Activated T-cell treated with anti-CD3 and anti-CD28 coated beads, Interleukin-2, amount 50 U/mL, for 24 hours (primary cell): ENCODE measurements at regions not wholly inside any gene's neighbourhood (a gene's known extent, or its start where the extent isn't known, plus 50 kb on each side); places are given as distances from the start of the nearest gene placed in this dataset.

Experiments used
- DNase-seq: peaks from one replicate; pipeline ENCODE4 v3.0.0-alpha.2; 2020
- H3K27ac Mint-ChIP-seq: 2 replicates; pipeline ENCODE4 v1.8.0; 2020; ENCODE audit warnings: mild to moderate bottlenecking, mixed read lengths
- H3K27me3 Mint-ChIP-seq: 2 replicates; pipeline ENCODE4 v1.8.0; 2020; ENCODE audit warnings: mixed read lengths
- H3K36me3 Mint-ChIP-seq: 2 replicates; pipeline ENCODE4 v1.8.0; 2020; ENCODE audit warnings: low read depth, mixed read lengths
- H3K4me1 Mint-ChIP-seq: 2 replicates; pipeline ENCODE4 v1.8.0; 2020; ENCODE audit warnings: low read depth, mixed read lengths
- H3K4me3 Mint-ChIP-seq: 2 replicates; pipeline ENCODE4 v1.8.0; 2020; ENCODE audit warnings: mild to moderate bottlenecking, moderate library complexity, mixed read lengths
- H3K9me3 Mint-ChIP-seq: 2 replicates; pipeline ENCODE4 v1.8.0; 2020; ENCODE audit warnings: mixed read lengths

DNA sequence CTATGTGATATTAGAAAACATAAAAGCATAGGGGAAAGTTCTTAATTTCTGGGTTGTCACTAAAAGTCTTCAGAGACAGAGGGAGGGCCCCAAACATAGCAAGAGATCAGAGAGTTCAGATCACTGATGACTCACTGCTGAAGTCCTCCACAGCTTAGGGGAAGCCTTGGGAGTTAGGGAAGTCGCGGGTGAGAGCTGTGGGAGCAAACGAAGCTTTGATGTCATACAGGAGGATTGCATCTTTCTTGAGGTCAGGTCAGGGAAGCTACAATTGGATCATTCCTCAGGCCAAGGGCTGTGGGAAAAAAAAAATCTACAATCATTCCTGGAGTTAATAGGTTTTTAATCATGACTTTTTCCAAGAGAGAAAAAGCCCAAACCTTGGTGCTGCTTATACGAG, 96.2 kb downstream of the COPS8 start:
- DNase-seq, result no peak
- Mint-ChIP-seq H3K36me3 (no peaks in the 10 kb centered on the region), H3K27me3 (peaks cover 40% of the 10 kb centered on the region), H3K27ac (no peak overlapping the region), H3K4me3 (no peak overlapping the region), H3K4me1 (peaks cover 3% of the 10 kb centered on the region), H3K9me3 (no peaks in the 10 kb centered on the region)

DNA sequence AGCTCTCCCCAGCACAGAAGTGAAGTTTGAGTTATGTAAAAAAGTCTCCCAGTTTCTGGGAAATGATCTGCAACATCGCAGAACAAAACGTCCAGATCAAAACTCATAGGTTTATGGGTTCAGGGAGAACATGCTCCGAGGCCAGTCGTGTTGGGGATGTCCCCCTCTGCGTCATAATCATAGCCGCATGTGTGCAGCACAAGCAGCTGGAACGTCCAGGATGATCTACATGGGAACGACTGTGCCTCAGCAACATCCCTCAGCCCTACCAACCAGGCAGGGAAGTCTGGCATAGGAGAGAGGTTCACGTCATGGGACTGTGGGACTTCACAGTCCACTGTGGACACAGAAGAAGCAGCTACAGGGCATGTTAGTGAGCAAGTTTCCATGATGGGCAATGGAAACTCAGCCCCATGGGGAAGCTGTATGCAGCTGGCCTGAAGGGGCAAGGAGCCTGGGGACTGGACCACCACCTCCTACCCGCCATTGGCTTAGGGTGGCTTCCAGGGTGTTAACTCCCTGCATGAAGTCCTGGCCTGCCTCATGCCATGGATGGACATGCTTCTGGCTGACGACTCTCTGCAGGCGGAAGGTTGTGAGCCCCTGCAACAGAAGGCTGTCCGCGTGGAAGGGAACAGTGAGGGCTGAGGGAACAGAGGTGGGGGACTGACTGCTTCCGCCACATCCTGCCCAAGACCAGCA, 96.9 kb downstream of the COPS8 start:
- no peak for DNase-seq
- Mint-ChIP-seq H3K27me3 (peaks cover 36% of the 10 kb centered on the region), H3K9me3 (no peaks in the 10 kb centered on the region)

DNA sequence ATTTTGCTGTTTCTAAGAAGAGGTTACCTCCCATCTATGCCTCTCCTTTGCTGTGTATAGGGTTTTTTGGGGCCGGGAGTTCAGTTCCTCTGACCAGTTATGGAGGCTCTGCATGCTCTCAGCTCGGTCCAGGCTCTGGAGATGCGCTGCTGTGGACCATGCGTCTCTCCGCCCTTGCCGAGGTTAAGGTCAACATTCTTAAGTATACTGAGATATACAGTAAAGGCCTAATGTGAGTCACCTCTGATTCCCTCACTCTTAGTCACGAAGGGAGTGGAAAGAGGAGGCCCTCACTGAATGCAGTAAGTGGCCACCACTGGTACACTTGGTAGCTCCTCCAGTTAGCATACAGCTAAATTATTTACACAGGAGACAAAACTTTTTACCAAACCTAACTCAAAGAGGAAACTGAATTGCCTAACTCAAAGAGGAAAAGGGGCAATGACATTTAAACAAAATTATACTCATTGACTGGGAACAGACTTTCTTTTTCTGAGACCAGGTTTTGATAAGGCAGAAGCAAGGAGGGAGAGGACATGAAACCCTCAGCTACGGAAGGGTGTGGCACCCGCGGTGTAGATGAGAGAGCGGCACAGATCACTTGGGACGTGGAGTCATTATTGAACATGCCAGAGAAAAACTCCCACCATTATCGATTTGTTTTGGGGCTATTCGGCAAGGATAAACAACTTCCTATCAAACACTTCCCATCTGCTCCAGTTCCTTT, 98.7 kb downstream of the COPS8 start:
- Mint-ChIP-seq H3K27me3 (peaks cover 31% of the 10 kb centered on the region), H3K9me3 (no peaks in the 10 kb centered on the region), H3K27ac (no peak overlapping the region), H3K36me3 (no peaks in the 10 kb centered on the region), H3K4me3 (no peak overlapping the region), H3K4me1 (peaks cover 3% of the 10 kb centered on the region)
- DNase-seq, result no peak

More for the DNA sequence above, 96.9 kb downstream of the COPS8 start:
- Mint-ChIP-seq H3K4me3 (no peak overlapping the region), H3K27ac (no peak overlapping the region), H3K36me3 (no peaks in the 10 kb centered on the region), H3K4me1 (peaks cover 3% of the 10 kb centered on the region)

DNA sequence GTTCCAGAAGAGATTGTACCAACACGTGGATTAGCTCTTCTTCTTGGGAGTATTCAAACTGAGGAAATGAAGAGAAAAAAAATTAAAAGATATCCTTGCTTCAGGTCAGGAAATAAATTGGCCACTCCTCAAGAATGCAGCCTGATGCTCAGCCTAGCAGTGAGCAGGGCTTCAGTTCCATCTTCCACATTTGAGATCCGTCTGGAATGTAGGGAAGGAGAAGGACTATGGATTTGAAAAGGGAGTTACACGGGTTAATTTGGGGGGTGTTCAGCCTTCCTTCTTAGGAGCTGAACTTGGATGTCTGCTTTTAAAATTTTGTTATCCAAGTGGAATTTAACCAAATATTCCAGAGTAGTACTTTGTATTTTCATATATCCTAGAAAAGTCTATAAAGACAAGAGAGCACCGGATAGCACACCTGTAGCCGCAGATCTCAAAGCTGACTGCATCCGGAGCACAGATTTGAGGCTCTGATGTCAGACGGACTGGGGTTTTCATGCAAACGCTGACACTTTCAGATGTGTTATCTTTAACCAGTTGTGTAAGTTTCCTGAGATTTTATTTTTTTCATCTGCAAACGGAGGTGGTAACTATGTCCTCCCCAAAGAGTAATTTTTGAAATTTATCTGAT, 99.3 kb downstream of the COPS8 start:
- Mint-ChIP-seq H3K4me3 (no peak overlapping the region), H3K27me3 (peaks cover 30% of the 10 kb centered on the region), H3K27ac (no peak overlapping the region), H3K4me1 (peaks cover 3% of the 10 kb centered on the region), H3K9me3 (no peaks in the 10 kb centered on the region), H3K36me3 (no peaks in the 10 kb centered on the region)
- no peak for DNase-seq

DNA sequence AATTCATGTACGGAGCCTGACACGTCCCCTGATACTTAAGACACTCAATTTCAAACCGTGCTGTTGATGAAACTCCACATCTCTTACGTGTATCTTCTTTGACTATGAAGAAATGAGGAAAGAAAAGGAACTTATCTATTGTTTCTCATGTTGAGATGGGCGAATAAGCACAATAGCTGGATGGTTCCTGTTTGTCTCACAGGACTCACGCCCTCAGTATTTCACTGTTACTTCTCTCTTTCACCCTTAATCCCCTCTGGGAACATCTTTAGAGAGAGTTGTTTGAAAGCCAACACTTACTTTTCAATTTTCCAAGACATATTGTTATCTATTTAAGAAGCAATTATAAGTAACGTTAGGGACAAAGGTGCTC, 99.8 kb downstream of the COPS8 start:
- no peaks in the 10 kb centered on the region for H3K36me3 Mint-ChIP-seq
- no peak overlapping the region for H3K4me3 Mint-ChIP-seq
- peaks cover 30% of the 10 kb centered on the region for H3K27me3 Mint-ChIP-seq
- DNase-seq, result no peak
- H3K27ac Mint-ChIP-seq, result no peak overlapping the region
- no peaks in the 10 kb centered on the region for H3K9me3 Mint-ChIP-seq
- peaks cover 3% of the 10 kb centered on the region for H3K4me1 Mint-ChIP-seq

DNA sequence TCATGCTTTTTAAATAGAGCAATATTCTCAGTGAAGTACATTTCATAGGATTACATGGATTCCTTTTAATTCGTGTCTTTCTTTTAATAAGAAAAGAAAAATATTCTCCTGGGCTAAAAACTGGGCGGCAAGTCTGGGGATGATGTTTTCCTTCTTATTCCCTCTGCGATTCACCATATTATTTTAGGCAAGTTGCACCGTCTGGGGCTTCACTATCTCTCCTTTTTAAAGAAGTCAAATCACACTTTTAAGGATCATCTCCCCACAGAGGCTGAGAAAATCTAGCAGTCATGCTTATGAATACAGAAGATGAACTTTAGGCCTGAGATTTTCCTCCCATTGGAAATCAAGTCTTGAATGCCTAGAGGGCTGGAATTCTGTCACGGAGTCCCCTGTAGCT, 104.1 kb downstream of the COPS8 start:
- Mint-ChIP-seq H3K9me3 (no peaks in the 10 kb centered on the region), H3K36me3 (no peaks in the 10 kb centered on the region), H3K4me3 (no peak overlapping the region), H3K27me3 (peaks cover 31% of the 10 kb centered on the region), H3K27ac (no peak overlapping the region), H3K4me1 (no peaks in the 10 kb centered on the region)
- DNase-seq, result no peak

DNA sequence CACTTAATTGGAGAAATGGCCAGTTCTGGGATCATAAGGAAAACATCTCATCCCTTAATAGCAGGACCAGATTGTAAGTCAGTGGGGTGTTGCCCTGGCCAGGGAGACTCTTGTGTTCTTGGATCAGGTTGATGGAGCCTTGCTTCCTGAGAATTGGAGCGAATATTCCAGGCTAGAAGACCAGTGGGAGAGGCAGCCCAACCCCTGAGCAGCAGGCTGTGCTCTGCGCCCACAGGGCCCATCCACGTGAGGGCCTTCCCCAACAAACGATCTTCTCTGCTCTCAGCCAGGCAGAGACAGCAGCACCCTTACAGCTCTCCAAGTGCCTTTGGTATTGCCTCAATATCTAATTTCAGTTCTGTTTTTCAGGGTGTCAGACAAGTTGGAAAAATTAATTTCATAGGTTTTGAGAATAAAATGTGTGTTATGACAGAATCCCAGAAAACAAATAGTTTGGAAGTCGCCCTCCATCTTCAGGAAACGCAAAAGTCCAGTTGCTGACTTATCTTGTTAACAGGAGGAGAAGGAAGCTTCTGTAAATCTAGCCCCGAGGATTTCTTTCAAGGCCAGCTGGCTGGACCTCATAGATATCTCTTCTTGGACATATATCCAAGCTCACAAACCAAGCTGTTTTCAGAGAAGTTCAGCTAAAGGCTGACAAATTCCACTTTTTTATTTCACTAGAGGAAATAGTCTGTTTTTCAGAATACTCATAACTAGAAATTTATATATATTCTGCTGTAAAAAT, 105.5 kb downstream of the COPS8 start:
- Mint-ChIP-seq H3K27ac (no peak overlapping the region), H3K4me1 (no peaks in the 10 kb centered on the region), H3K36me3 (no peaks in the 10 kb centered on the region), H3K4me3 (no peak overlapping the region), H3K9me3 (no peaks in the 10 kb centered on the region), H3K27me3 (peaks cover 26% of the 10 kb centered on the region)
- no peak for DNase-seq

DNA sequence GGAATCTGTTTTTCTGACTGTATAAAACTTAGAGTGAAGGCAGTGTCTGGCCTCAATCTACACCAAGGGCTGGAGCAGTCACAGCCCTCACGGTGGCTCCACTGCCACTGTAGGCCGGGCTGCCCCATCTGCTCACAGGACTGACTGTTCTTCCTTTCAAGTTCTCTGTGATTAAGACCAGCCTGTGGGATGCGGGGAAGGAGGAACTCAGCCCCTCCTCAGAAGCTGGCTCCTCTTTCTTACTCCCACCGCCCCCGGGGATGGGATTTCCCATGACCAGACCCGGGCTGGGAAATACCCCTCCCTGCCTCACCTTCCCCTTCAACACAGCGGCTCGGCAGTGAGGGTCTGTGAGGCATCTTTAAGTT, 106.0 kb downstream of the COPS8 start:
- H3K4me3 Mint-ChIP-seq, result no peak overlapping the region

DNA sequence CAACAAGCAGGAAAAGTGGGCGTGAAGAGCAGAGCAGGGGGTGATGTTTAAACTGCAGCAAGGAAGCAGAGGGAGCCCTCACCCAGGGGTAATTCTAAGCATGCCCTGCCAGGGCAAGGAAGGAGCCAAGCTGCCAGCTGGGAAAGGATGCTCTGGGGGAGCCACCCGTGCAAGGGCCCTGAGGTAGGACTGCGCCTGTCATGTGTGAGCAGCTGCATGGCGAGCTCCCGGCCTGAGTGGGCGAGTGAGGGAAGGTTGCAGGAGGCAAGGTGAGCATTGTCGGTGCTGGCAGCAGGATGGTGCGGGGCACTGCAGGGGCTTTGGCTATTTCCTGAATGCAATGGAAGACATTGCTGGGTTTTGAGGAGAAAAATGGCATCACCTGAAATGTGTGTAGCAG, 107.2 kb downstream of the COPS8 start:
- DNase-seq, result no peak
- Mint-ChIP-seq H3K36me3 (no peaks in the 10 kb centered on the region), H3K4me3 (no peak overlapping the region), H3K27me3 (peaks cover 19% of the 10 kb centered on the region), H3K9me3 (no peaks in the 10 kb centered on the region), H3K4me1 (no peaks in the 10 kb centered on the region), H3K27ac (no peak overlapping the region)

More for the DNA sequence above, 106.0 kb downstream of the COPS8 start:
- H3K36me3 Mint-ChIP-seq, result no peaks in the 10 kb centered on the region
- DNase-seq, result no peak
- peaks cover 21% of the 10 kb centered on the region for H3K27me3 Mint-ChIP-seq
- H3K9me3 Mint-ChIP-seq, result no peaks in the 10 kb centered on the region
- H3K4me1 Mint-ChIP-seq, result no peaks in the 10 kb centered on the region
- H3K27ac Mint-ChIP-seq, result no peak overlapping the region

DNA sequence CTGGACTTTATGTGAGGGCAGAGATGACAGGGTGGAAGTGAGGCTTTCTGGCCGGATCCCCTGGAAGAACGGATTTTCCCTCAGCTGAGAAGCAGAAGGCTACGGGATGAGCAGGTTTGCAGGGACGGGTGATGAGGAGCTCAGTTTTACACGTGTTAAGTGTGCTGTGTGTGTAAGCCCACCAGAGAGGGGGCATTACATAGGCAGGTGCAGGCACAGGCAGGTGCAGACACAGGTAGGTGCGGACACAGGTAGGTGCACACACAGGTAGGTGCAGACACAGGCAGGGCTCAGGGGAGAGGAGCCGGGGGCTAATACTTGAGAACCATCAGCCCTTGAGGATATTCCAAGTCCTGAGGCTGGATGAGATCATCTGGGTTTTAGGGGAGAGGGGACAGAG, 107.7 kb downstream of the COPS8 start:
- no peak for DNase-seq
- no peaks in the 10 kb centered on the region for H3K4me1 Mint-ChIP-seq
- H3K9me3 Mint-ChIP-seq, result no peaks in the 10 kb centered on the region
- no peak overlapping the region for H3K27ac Mint-ChIP-seq
- no peak overlapping the region for H3K4me3 Mint-ChIP-seq
- peaks cover 19% of the 10 kb centered on the region for H3K27me3 Mint-ChIP-seq
- H3K36me3 Mint-ChIP-seq, result no peaks in the 10 kb centered on the region

DNA sequence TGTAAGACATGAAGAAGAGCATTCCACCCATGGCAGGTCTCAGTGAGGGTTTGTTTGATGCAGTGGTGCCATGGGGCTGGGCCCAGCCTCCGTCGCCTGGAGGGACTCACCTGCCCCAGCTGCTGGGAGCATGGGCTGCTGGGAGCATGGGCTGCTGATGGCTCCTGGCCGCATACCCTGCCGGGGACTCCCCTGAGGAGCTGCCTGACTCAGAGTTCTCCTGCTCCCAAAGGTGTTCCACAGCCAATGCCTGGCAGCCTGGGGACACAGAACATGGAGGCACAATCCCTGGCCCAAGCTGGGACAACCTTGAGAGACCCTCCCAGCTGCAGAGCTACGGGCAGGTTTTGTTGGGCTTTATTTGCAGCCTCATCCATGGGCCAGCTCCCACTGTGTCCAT, 108.4 kb downstream of the COPS8 start:
- Mint-ChIP-seq H3K4me1 (no peaks in the 10 kb centered on the region), H3K36me3 (no peaks in the 10 kb centered on the region), H3K9me3 (no peaks in the 10 kb centered on the region), H3K4me3 (no peak overlapping the region), H3K27me3 (peaks cover 19% of the 10 kb centered on the region), H3K27ac (no peak overlapping the region)
- no peak for DNase-seq

DNA sequence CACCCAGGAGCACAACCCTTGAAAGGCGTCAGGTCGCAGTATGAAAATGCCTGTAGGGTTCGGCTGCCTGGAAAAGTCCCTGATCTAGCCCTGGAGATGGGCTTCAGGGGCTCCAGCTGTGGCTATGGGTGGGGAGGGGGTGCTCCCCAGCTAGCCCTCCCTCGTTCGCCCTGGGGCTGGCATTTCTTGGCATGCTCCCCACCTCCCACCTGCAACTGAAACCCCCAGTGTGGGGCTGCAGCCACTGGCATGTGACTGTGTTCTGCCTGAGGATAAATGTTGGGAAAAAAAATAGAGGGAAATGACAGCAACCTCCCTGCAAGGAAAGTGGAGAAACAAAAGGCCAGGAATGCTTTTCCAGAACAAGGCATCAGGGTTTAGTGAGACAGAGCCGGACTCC, 109.2 kb downstream of the COPS8 start:
- Mint-ChIP-seq H3K4me1 (no peaks in the 10 kb centered on the region), H3K36me3 (no peaks in the 10 kb centered on the region), H3K27me3 (peaks cover 19% of the 10 kb centered on the region), H3K27ac (no peak overlapping the region), H3K4me3 (no peak overlapping the region), H3K9me3 (no peaks in the 10 kb centered on the region)
- no peak for DNase-seq

DNA sequence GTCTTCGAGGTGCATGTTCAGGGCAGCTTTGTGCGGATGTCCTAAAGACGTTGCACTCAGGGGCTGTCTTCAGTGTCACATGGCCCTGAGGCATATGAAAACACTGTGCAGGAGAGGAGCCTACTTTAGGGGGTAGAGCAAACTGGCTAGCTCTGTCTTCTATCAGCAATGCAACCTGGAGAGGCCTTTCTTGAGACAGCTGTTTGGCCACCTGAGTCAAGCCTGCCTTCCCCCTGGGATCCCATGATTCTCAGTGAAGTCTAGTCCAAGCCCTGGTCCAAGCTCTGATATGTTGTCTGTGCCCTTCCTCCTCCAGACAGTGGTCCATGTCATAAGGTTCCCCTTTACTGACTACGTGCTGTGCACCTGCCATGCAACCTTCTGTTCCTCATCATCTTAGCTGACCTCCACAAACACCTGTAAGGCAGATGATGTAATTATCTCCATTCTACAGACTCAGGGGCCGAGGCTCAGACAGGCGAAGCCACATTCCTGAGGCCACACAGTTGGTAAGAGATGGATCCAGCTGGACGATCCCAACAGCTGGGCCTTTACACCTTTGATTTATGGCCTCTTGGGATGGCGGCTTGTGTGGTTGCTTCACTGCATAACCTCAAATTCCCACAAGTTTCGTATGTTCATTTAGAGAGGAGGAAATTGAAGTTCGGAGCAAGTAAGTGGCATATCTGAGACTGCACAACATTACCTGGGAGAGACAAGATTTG, 109.9 kb downstream of the COPS8 start:
- no peaks in the 10 kb centered on the region for H3K36me3 Mint-ChIP-seq
- H3K4me3 Mint-ChIP-seq, result no peak overlapping the region
- no peak for DNase-seq
- H3K27me3 Mint-ChIP-seq, result peaks cover 19% of the 10 kb centered on the region
- no peaks in the 10 kb centered on the region for H3K9me3 Mint-ChIP-seq
- no peaks in the 10 kb centered on the region for H3K4me1 Mint-ChIP-seq
- H3K27ac Mint-ChIP-seq, result no peak overlapping the region

DNA sequence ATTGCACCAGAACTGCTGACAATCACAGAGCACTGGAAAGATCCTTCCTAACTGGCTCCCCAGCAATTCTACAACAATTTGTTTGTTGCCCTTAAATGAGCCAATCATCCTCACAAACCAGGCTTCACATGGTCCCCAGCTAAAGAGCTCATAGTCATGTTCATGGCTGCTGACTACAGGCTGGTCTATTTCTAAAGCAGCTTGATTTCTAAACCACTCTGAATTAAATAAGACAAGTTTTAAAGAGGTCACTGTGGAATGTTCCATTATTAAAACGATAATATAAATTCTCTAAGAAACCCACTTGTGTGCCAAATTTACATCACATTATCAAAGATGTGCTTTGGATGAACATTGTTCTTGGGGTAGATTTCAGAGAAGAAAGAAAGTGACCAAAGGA, 110.7 kb downstream of the COPS8 start:
- no peak overlapping the region for H3K27ac Mint-ChIP-seq
- peaks cover 12% of the 10 kb centered on the region for H3K27me3 Mint-ChIP-seq
- no peaks in the 10 kb centered on the region for H3K9me3 Mint-ChIP-seq
- H3K36me3 Mint-ChIP-seq, result no peaks in the 10 kb centered on the region
- no peak for DNase-seq
- no peak overlapping the region for H3K4me3 Mint-ChIP-seq
- no peaks in the 10 kb centered on the region for H3K4me1 Mint-ChIP-seq
